ENCODE measurements at regions not wholly inside any gene's neighbourhood (a gene's known extent, or its start where the extent isn't known, plus 50 kb on each side); places are given as distances from the start of the nearest gene placed in this dataset.

GRCh38 chr2:120908314-120908975, 172.8 kb downstream of the GLI2 start:
- TF ChIP-seq POLR2AphosphoS5 (IDR thresholded peaks at IDR 0.05; ENCODE audit: insufficient read depth, low read depth, low read length) (no peak), POLR2A (IDR thresholded peaks at IDR 0.05; ENCODE audit: low read depth, low read length) (no peak), GATA2 (IDR thresholded peaks at IDR 0.05; ENCODE audit: insufficient read depth, insufficient read length, low read depth, low read length) (no peak), MYC (IDR thresholded peaks at IDR 0.05; ENCODE audit: low read depth, low read length) (no peak), EZH2 (IDR thresholded peaks at IDR 0.05; ENCODE audit: borderline replicate concordance, low read depth, low read length, severe bottlenecking) (no peak), CTCF (IDR thresholded peaks at IDR 0.05; ENCODE audit: extremely low read depth in 1 of 2, insufficient read depth in 1 of 2, low read depth in 1 of 2, low read length in 2 of 2) (no peak), MAX (IDR thresholded peaks at IDR 0.05; ENCODE audit: insufficient read depth, insufficient read length) (no peak), FOS (IDR thresholded peaks at IDR 0.05; ENCODE audit: borderline replicate concordance, insufficient read depth, low read length) (no peak), JUN (IDR thresholded peaks at IDR 0.05; ENCODE audit: borderline replicate concordance, insufficient read depth, insufficient read length, low read depth) (no peak)
- H3K79me2 ChIP-seq (ENCODE audit: control insufficient read depth, insufficient read depth, low read length) = no peaks in the 10 kb centered on the region
- no TSS peak for BruUV-seq (replicated peaks)
- intact Hi-C loops (cut with micrococcal nuclease) (loop anchor here (2.0 kb wide), 1 partner anchor 40 kb away; no protein-coding TSS in a partner anchor), dilution Hi-C loops (cut with MboI; ENCODE audit: extremely low pct_ligation_motif_present, low sequenced_read_pairs) (no loop called here)
- ChIA-PET CTCF (no interaction called here), POLR2A (no interaction called here)
- peaks cover 18 to 62% of the 10 kb centered on the region in 2 experiments for H3K27me3 ChIP-seq (ENCODE audit: control insufficient read depth in 2 of 2, insufficient read depth in 2 of 2, low read length in 2 of 2)
- H2AFZ ChIP-seq (ENCODE audit: low read depth, low read length) = no peak overlapping the region
- no peak for DNase-seq (ENCODE audit: low read depth, low spot score)
- H3K36me3 ChIP-seq (ENCODE audit: control insufficient read depth in 2 of 2, extremely low read depth in 1 of 2, insufficient read depth in 2 of 2, low read length in 2 of 2) = no peaks in the 10 kb centered on the region
- H3K27ac ChIP-seq (ENCODE audit: insufficient read depth, low read depth, low read length) = no peak overlapping the region
- no peak overlapping the region for H3K9ac ChIP-seq (replicated peaks; ENCODE audit: extremely low read depth, insufficient read depth, low read length)
- no peaks in the 10 kb centered on the region for H3K4me1 ChIP-seq (ENCODE audit: control insufficient read depth, extremely low read depth, insufficient read depth, low read length)
- H3K9me3 ChIP-seq (replicated peaks; ENCODE audit: control insufficient read depth, insufficient read depth, low read length) = no peaks in the 10 kb centered on the region
- no peak overlapping the region for H3K4me2 ChIP-seq (ENCODE audit: insufficient read depth, low read length)
- no peak for FAIRE-seq
- no peak overlapping the region for H3K4me3 ChIP-seq (replicated peaks in 1 of 3; ENCODE audit: insufficient read depth in 1 of 3, low read depth in 1 of 3, low read length in 3 of 3)
- no peaks in the 10 kb centered on the region for H4K20me1 ChIP-seq (replicated peaks; ENCODE audit: control insufficient read depth, extremely low read depth, insufficient read depth, low read length)
- H3K9me1 ChIP-seq (replicated peaks; ENCODE audit: control insufficient read depth, extremely low read depth, insufficient read depth, low read length) = no peaks in the 10 kb centered on the region
